Caco-2 (cell line): ENCODE measurements at regions not wholly inside any gene's neighbourhood (a gene's known extent, or its start where the extent isn't known, plus 50 kb on each side); places are given as distances from the start of the nearest gene placed in this dataset.
"Not testable (repeated sequence)": the region's sequence is repeated elsewhere in the genome, so short reads cannot be mapped to it uniquely, and the experiment has no call there.

Source experiments
- BruUV-seq: library from RNA; stranded (reverse); fragments of 400-500 nt; replicated peaks from 2 replicates; lab custom pipeline; 2021; lab: Mats Ljungman, UMichigan
- CTCF ChIA-PET: fragments of 300-600 bp; sonication (Branson Sonifier 250); formaldehyde crosslinking; loops from one replicate; lab custom pipeline; 2022; ENCODE audit warnings: antibody characterized with exemption; lab: Charles Lee
- POLR2A ChIA-PET: fragments of 300-600 bp; sonication (Branson Sonifier 250); formaldehyde crosslinking; loops from one replicate; lab custom pipeline; 2022; ENCODE audit warnings: antibody characterized with exemption; lab: Charles Lee
- DNase-seq, 2 experiments: peaks; one replicate each; pipeline versions ENCODE4 v3.0.0 to v3.0.0-alpha.2; 2020 to 2022
- H3K27me3 ChIP-seq: replicated peaks from 2 replicates; pipeline ENCODE4 v1.6.0; 2011; ENCODE audit warnings: low read length; ENCODE audit not compliant: control insufficient read depth, insufficient read depth
- H3K36me3 ChIP-seq: 2 replicates; pipeline ENCODE4 v1.5.1; 2011; ENCODE audit warnings: low read length; ENCODE audit not compliant: control insufficient read depth, insufficient read depth
- H3K4me1 ChIP-seq: fragments of 250-450 bp; sonication (Bioruptor Pico); 2 replicates; pipeline ENCODE4 v1.5.1; 2020; ENCODE audit warnings: mild to moderate bottlenecking
- H3K4me3 ChIP-seq: 2 replicates; pipeline ENCODE4 v1.5.1; 2011; ENCODE audit warnings: low read depth, mild to moderate bottlenecking, control low read depth, low read length
- H3K9me3 ChIP-seq: fragments of 250-450 bp; sonication (Bioruptor Pico); 2 replicates; pipeline ENCODE4 v1.5.1; 2020; ENCODE audit warnings: mild to moderate bottlenecking, moderate library complexity
- H3K27ac Mint-ChIP-seq: one replicate; pipeline ENCODE4 v1.8.0; 2022; ENCODE audit warnings: mixed read lengths; ENCODE audit not compliant: unreplicated experiment
- H3K27me3 Mint-ChIP-seq: one replicate; pipeline ENCODE4 v1.8.0; 2022; ENCODE audit warnings: mixed read lengths; ENCODE audit not compliant: insufficient read depth, unreplicated experiment
- H3K36me3 Mint-ChIP-seq: one replicate; pipeline ENCODE4 v1.8.0; 2022; ENCODE audit warnings: mild to moderate bottlenecking, mixed read lengths; ENCODE audit not compliant: insufficient read depth, unreplicated experiment
- H3K4me1 Mint-ChIP-seq: one replicate; pipeline ENCODE4 v1.8.0; 2022; ENCODE audit warnings: low read depth, mixed read lengths; ENCODE audit not compliant: unreplicated experiment
- H3K4me3 Mint-ChIP-seq: one replicate; pipeline ENCODE4 v1.8.0; 2022; ENCODE audit warnings: mild to moderate bottlenecking, moderate library complexity, mixed read lengths; ENCODE audit not compliant: unreplicated experiment
- H3K9me3 Mint-ChIP-seq: one replicate; pipeline ENCODE4 v1.8.0; 2022; ENCODE audit warnings: mixed read lengths; ENCODE audit not compliant: unreplicated experiment
- CTCF ChIP-seq, 2 experiments: fragments of 200-600 bp in 1 of 2; IDR thresholded peaks; 1 replicate in 1 of 2; 2 replicates in 1 of 2; pipeline versions ENCODE4 v1.5.1 to v1.8.0; 2011 to 2022; ENCODE audit warnings: antibody characterized with exemption in 1 of 2, control low read depth in 1 of 2, inconsistent platforms in 1 of 2, low read depth in 1 of 2, low read length in 1 of 2, mild to moderate bottlenecking in 1 of 2, moderate library complexity in 1 of 2; ENCODE audit not compliant: insufficient read depth in 1 of 2, severe bottlenecking in 1 of 2, unreplicated experiment in 1 of 2
- intact Hi-C: fragments of 100-400 bp; cut with micrococcal nuclease; formaldehyde crosslinking; loops from one replicate; pipeline ENCODE4 v1.10.0; 2022; ENCODE audit not compliant: unreplicated experiment

GRCh38 chr10:21125471-21126228 lies 228.5 kb upstream of the NEBL start:
- intact Hi-C loops = no loop called here
- TF ChIP-seq CTCF (IDR thresholded peaks at IDR 0.05; ENCODE audit: insufficient read depth in 1 of 2, low read depth in 1 of 2, low read length in 1 of 2, severe bottlenecking in 1 of 2, unreplicated experiment in 1 of 2) = no peak
- no peak overlapping the region for H3K4me3 Mint-ChIP-seq
- POLR2A ChIA-PET = no interaction called here
- H3K27me3 Mint-ChIP-seq = no peaks in the 10 kb centered on the region
- BruUV-seq = no TSS peak
- Histone ChIP-seq H3K4me1 (no peaks in the 10 kb centered on the region), H3K4me3 (no peak overlapping the region), H3K36me3 (no peaks in the 10 kb centered on the region), H3K27me3 (no peaks in the 10 kb centered on the region), H3K9me3 (no peaks in the 10 kb centered on the region)
- peaks cover 15% of the 10 kb centered on the region for H3K9me3 Mint-ChIP-seq
- DNase-seq = no peak
- CTCF ChIA-PET = no interaction called here
- H3K4me1 Mint-ChIP-seq = peaks cover 6% of the 10 kb centered on the region
- H3K27ac Mint-ChIP-seq = no peak overlapping the region
- H3K36me3 Mint-ChIP-seq = no peaks in the 10 kb centered on the region

DNA sequence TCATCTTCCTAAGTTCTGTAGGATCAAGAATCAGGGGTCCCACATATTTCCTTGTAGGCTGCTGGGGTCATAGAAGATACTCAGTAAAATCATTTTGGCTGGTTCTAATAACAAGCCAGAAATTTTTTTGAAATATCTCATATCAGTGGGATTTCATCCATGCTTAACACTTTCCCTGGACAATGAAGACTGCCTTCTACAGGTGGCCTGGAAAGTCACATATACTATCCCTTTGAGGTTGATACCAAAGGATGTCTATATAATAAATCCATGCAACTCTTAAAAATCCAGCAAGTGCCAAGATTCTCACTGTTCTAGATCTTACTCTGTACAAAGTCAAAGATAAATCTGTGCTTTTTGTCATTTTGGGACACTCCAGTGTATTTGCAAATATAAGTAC lies 225.8 kb upstream of the NEBL start:
- BruUV-seq = no TSS peak
- no peaks in the 10 kb centered on the region for H3K4me1 Mint-ChIP-seq
- intact Hi-C loops = no loop called here

DNA sequence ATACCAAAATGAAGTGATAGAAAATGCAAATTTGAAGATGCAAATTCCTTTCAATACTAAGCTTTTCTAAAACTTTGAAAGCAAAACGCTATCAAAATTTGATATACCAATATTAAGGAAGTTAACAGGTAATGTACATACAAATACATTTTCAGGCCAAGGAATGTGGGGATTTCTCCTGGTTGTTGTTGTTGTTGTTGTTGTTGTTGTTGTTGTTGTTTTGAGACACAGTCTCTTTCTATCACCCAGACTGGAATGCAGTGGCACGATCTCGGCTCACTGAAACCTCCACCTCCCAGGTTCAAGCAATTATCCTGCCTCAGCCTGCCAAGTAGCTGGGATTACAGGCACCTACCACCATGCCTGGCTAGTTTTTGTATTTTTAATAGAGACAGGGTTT lies 224.7 kb upstream of the NEBL start:
- H3K27ac Mint-ChIP-seq, H3K4me1 ChIP-seq, H3K9me3 ChIP-seq, H3K27me3 ChIP-seq, POLR2A ChIA-PET, H3K27me3 Mint-ChIP-seq, H3K36me3 Mint-ChIP-seq, BruUV-seq, H3K4me3 Mint-ChIP-seq, H3K36me3 ChIP-seq, H3K9me3 Mint-ChIP-seq, DNase-seq, intact Hi-C loops, H3K4me1 Mint-ChIP-seq, H3K4me3 ChIP-seq: not testable (repeated sequence)
- CTCF ChIA-PET = interaction anchor here (0.6 kb wide), 1 partner anchor 1043 kb away, joined by 7 read pairs; no protein-coding TSS in a partner anchor

More for the DNA sequence above, 225.8 kb upstream of the NEBL start:
- H3K36me3 Mint-ChIP-seq = no peaks in the 10 kb centered on the region
- ChIA-PET CTCF (no interaction called here), POLR2A (interaction anchor here (1.0 kb wide), 1 partner anchor 25 kb away, joined by 3 read pairs; no protein-coding TSS in a partner anchor)
- Histone ChIP-seq H3K4me1 (no peaks in the 10 kb centered on the region), H3K9me3 (no peaks in the 10 kb centered on the region), H3K27me3 (no peaks in the 10 kb centered on the region), H3K4me3 (no peak overlapping the region), H3K36me3 (no peaks in the 10 kb centered on the region)
- no peak overlapping the region for H3K27ac Mint-ChIP-seq
- no peak for DNase-seq
- no peaks in the 10 kb centered on the region for H3K27me3 Mint-ChIP-seq
- no peak for TF ChIP-seq CTCF (IDR thresholded peaks at IDR 0.05; ENCODE audit: insufficient read depth in 1 of 2, low read depth in 1 of 2, low read length in 1 of 2, severe bottlenecking in 1 of 2, unreplicated experiment in 1 of 2)
- H3K9me3 Mint-ChIP-seq = peaks cover 5% of the 10 kb centered on the region
- no peak overlapping the region for H3K4me3 Mint-ChIP-seq
